ENCODE measurements at regions not wholly inside any gene's neighbourhood (a gene's known extent, or its start where the extent isn't known, plus 50 kb on each side); places are given as distances from the start of the nearest gene placed in this dataset.

- no peak overlapping the region for H3K4me3 ChIP-seq
- no peaks in the 10 kb centered on the region for H3K27me3 ChIP-seq
- no peak for TF ChIP-seq CTCF (IDR thresholded peaks at IDR 0.05)
- H3K36me3 ChIP-seq, result no peaks in the 10 kb centered on the region
- intact Hi-C loops (cut with DNase I), result no loop called here
- 74 to 76% methylated on average over 5 of the region's 5 CpGs for WGBS, 2 donors
- ATAC-seq, result no peak
- peaks cover 0 to 2% (median 0%) of the 10 kb centered on the region in 9 donors for H3K4me1 ChIP-seq
- peaks cover 0 to 48% (median 17%) of the 10 kb centered on the region in 11 donors for H3K9me3 ChIP-seq
- DNase-seq, result no peak
- H3K27ac ChIP-seq, result no peak overlapping the region
These were observed 50.3 kb upstream of the ANKRD10 start for GRCh38 chr13:110965038-110965754.

All from heart right ventricle (tissue), 16 donors.